ENCODE measurements at regions not wholly inside any gene's neighbourhood (a gene's known extent, or its start where the extent isn't known, plus 50 kb on each side); places are given as distances from the start of the nearest gene placed in this dataset.

DNA sequence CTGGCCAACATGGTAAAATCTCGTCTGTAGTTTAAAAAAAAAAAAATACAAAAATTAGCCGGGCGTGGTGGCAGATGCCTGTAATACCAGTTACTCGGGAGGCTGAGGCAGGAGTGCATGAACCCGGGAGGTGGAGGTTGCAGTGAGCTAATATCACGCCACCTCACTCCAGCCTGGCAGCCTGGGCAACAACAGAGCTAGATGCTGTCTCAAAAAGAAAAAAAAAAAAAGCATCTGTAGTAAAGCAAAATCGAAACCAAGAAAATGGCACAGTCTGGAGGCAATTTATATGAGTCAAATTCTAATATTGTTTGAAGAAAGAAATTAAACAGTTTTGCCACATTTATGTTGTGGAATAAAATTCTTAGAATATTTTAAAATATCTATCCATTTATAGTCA lies 365.0 kb upstream of the CHORDC1 start:
- TF ChIP-seq, protein P1, sequence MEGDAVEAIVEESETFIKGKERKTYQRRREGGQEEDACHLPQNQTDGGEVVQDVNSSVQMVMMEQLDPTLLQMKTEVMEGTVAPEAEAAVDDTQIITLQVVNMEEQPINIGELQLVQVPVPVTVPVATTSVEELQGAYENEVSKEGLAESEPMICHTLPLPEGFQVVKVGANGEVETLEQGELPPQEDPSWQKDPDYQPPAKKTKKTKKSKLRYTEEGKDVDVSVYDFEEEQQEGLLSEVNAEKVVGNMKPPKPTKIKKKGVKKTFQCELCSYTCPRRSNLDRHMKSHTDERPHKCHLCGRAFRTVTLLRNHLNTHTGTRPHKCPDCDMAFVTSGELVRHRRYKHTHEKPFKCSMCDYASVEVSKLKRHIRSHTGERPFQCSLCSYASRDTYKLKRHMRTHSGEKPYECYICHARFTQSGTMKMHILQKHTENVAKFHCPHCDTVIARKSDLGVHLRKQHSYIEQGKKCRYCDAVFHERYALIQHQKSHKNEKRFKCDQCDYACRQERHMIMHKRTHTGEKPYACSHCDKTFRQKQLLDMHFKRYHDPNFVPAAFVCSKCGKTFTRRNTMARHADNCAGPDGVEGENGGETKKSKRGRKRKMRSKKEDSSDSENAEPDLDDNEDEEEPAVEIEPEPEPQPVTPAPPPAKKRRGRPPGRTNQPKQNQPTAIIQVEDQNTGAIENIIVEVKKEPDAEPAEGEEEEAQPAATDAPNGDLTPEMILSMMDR (IDR thresholded peaks at IDR 0.05), result no peak
- no peak for TF ChIP-seq POLR2A (IDR thresholded peaks at IDR 0.05; ENCODE audit: low read depth)
